ENCODE measurements at regions not wholly inside any gene's neighbourhood (a gene's known extent, or its start where the extent isn't known, plus 50 kb on each side); places are given as distances from the start of the nearest gene placed in this dataset.

GRCh38 chr13:105343134-105343806 is 1192.2 kb downstream of the EFNB2 start:
- no peak overlapping the region for H4K5ac ChIP-seq (ENCODE audit: insufficient read length, low read depth, low read length)

More at GRCh38 chr13:105343134-105343806, 1192.2 kb downstream of the EFNB2 start:
- H3K14ac ChIP-seq (ENCODE audit: insufficient read length) = no peak overlapping the region
- POLR2A ChIA-PET (ENCODE audit: partially characterized antibody) = no interaction called here
- no peak overlapping the region for H2BK20ac ChIP-seq (ENCODE audit: low read length)
- no peak overlapping the region for H4K91ac ChIP-seq (replicated peaks; ENCODE audit: insufficient read length, low read length)
- H2AFZ ChIP-seq (ENCODE audit: low read length) = no peak overlapping the region
- no peak overlapping the region for H2AK5ac ChIP-seq (ENCODE audit: low read depth, low read length)
- H3K27me3 ChIP-seq (replicated peaks in 1 of 4; ENCODE audit: control insufficient read depth in 3 of 4, extremely low read depth in 1 of 4, insufficient read depth in 3 of 4, low read length in 3 of 4) = peaks cover 0 to 1% (median 0%) of the 10 kb centered on the region in 4 experiments; a peak in 1 of 7 replicates
- CTCF ChIA-PET (ENCODE audit: partially characterized antibody) = no interaction called here
- H4K8ac ChIP-seq (ENCODE audit: extremely low read depth, insufficient read depth, low read length) = no peak overlapping the region
- no peaks in the 10 kb centered on the region for H3K79me1 ChIP-seq (ENCODE audit: low read depth, low read length)
- FAIRE-seq = no peak
- 97% methylated on average over 4 of the region's 4 CpGs; no CpG with 5 or more reads in 1 of the 2 experiments for WGBS, 2 experiments (ENCODE audit: extremely low coverage in 1 of 2, insufficient coverage in 1 of 2, insufficient read length in 1 of 2, insufficient replicate concordance in 2 of 2, low coverage in 1 of 2, low lambda C conversion rate in 2 of 2, missing lambda C conversion rate in 1 of 2)
- no peaks in the 10 kb centered on the region for H4K20me1 ChIP-seq (replicated peaks in 1 of 2; ENCODE audit: control insufficient read depth in 1 of 2, insufficient read depth in 2 of 2, low read length in 2 of 2)
- H2BK12ac ChIP-seq (ENCODE audit: low read depth, low read length) = no peak overlapping the region
- H3K9ac ChIP-seq (replicated peaks in 1 of 4; ENCODE audit: extremely low read depth in 1 of 4, low read depth in 3 of 4, low read length in 3 of 4) = no peak overlapping the region
- H2BK15ac ChIP-seq (ENCODE audit: low read length) = no peak overlapping the region
- no peak overlapping the region for H3K23ac ChIP-seq (ENCODE audit: insufficient read length)
- no peak for DNase-seq (ENCODE audit: low read depth in 1 of 2, low spot score in 2 of 2)
- no peak overlapping the region for H3K56ac ChIP-seq (replicated peaks; ENCODE audit: insufficient read length, low read depth, low read length)
- no peaks in the 10 kb centered on the region for H3K9me3 ChIP-seq (ENCODE audit: insufficient read depth in 2 of 2, low read depth in 1 of 2, low read length in 1 of 2)
- no peak overlapping the region for H3K18ac ChIP-seq (ENCODE audit: extremely low read depth, low read length)
- no peak overlapping the region for H3K4me2 ChIP-seq (ENCODE audit: insufficient read depth in 1 of 2, low read depth in 2 of 2, low read length in 2 of 2)
- H2BK5ac ChIP-seq (ENCODE audit: low read depth, low read length) = no peak overlapping the region
- no peak overlapping the region for H3K27ac ChIP-seq (ENCODE audit: low read depth, low read length)
- no peak overlapping the region for H3K4me3 ChIP-seq (ENCODE audit: extremely low read depth in 1 of 4, insufficient read depth in 2 of 4, low read depth in 3 of 4, low read length in 4 of 4)
- H2BK120ac ChIP-seq (replicated peaks; ENCODE audit: low read depth, low read length) = no peak overlapping the region
- H3K23me2 ChIP-seq (ENCODE audit: low read depth, low read length) = no peaks in the 10 kb centered on the region
- TF ChIP-seq HDAC6 (IDR thresholded peaks at IDR 0.05; ENCODE audit: low read depth, low read length) (no peak), RAD21 (IDR thresholded peaks at IDR 0.05 in 1 of 2, conservative IDR thresholded peaks at IDR 0.05 in 1 of 2; ENCODE audit: low read depth in 2 of 2, low read length in 2 of 2) (no peak), KDM4A (IDR thresholded peaks at IDR 0.05; ENCODE audit: low read depth, low read length, severe bottlenecking) (no peak), GTF2F1 (IDR thresholded peaks at IDR 0.05; ENCODE audit: borderline replicate concordance, low read depth, low read length) (no peak), JUND (IDR thresholded peaks at IDR 0.05; ENCODE audit: low read length) (no peak)
- H3K4me1 ChIP-seq (replicated peaks in 1 of 4; ENCODE audit: control insufficient read depth in 3 of 4, insufficient read depth in 4 of 4, low read length in 3 of 4) = no peaks in the 10 kb centered on the region
- H3K79me2 ChIP-seq (ENCODE audit: control insufficient read depth in 1 of 2, insufficient read depth in 2 of 2, low read length in 2 of 2) = no peaks in the 10 kb centered on the region
- H3K4ac ChIP-seq (replicated peaks; ENCODE audit: insufficient read length, low read depth, low read length) = no peak overlapping the region
- H3K36me3 ChIP-seq (ENCODE audit: control insufficient read depth in 2 of 4, insufficient read depth in 4 of 4, low read length in 3 of 4) = no peaks in the 10 kb centered on the region
